GM21529 (cell line): ENCODE measurements at regions not wholly inside any gene's neighbourhood (a gene's known extent, or its start where the extent isn't known, plus 50 kb on each side); places are given as distances from the start of the nearest gene placed in this dataset.

Experiments used
- ATAC-seq: cut with Tn5 transposase; IDR thresholded peaks from one replicate; pipeline ENCODE4 v1.9.1; 2021; ENCODE audit not compliant: unreplicated experiment

- no peak for ATAC-seq
Observed at GRCh38 chr6:26149240-26149639, 62.0 kb downstream of the HFE start.

GRCh38 chr6:26152226-26153101 lies 65.2 kb downstream of the HFE start:
- ATAC-seq = no peak

- no peak for ATAC-seq
Observed at GRCh38 chr6:26155061-26155930, 68.1 kb downstream of the HFE start.

DNA sequence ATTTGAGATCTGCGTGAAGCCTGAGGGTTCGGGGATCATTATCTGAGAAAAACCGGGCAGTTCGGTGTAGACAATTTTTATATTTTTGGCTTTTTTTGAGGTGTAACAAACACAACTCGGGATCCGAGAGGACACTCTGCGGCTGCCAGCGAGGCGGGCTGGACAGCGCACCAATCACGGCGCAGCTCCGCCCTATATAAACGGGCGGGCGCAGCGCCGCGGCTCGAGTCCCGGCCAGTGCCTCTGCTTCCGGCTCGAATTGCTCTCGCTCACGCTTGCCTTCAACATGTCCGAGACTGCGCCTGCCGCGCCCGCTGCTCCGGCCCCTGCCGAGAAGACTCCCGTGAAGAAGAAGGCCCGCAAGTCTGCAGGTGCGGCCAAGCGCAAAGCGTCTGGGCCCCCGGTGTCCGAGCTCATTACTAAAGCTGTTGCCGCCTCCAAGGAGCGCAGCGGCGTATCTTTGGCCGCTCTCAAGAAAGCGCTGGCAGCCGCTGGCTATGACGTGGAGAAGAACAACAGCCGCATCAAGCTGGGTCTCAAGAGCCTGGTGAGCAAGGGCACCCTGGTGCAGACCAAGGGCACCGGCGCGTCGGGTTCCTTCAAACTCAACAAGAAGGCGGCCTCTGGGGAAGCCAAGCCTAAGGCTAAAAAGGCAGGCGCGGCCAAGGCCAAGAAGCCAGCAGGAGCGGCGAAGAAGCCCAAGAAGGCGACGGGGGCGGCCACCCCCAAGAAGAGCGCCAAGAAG lies 69.0 kb downstream of the HFE start:
- ATAC-seq = peak; percentile 54

DNA sequence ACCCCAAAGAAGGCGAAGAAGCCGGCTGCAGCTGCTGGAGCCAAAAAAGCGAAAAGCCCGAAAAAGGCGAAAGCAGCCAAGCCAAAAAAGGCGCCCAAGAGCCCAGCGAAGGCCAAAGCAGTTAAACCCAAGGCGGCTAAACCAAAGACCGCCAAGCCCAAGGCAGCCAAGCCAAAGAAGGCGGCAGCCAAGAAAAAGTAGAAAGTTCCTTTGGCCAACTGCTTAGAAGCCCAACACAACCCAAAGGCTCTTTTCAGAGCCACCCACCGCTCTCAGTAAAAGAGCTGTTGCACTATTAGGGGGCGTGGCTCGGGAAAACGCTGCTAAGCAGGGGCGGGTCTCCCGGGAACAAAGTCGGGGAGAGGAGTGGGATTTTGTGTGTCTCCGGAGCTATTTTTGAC lies 69.6 kb downstream of the HFE start:
- peak; percentile 14 for ATAC-seq

- ATAC-seq = peak; percentile 56
Observed at GRCh38 chr6:26157251-26158075, 70.2 kb downstream of the HFE start.

- ATAC-seq = no peak
Observed at GRCh38 chr6:26158076-26158580, 70.9 kb downstream of the HFE start.

- no peak for ATAC-seq
Observed at GRCh38 chr6:26158581-26159356, 71.5 kb downstream of the HFE start.

DNA sequence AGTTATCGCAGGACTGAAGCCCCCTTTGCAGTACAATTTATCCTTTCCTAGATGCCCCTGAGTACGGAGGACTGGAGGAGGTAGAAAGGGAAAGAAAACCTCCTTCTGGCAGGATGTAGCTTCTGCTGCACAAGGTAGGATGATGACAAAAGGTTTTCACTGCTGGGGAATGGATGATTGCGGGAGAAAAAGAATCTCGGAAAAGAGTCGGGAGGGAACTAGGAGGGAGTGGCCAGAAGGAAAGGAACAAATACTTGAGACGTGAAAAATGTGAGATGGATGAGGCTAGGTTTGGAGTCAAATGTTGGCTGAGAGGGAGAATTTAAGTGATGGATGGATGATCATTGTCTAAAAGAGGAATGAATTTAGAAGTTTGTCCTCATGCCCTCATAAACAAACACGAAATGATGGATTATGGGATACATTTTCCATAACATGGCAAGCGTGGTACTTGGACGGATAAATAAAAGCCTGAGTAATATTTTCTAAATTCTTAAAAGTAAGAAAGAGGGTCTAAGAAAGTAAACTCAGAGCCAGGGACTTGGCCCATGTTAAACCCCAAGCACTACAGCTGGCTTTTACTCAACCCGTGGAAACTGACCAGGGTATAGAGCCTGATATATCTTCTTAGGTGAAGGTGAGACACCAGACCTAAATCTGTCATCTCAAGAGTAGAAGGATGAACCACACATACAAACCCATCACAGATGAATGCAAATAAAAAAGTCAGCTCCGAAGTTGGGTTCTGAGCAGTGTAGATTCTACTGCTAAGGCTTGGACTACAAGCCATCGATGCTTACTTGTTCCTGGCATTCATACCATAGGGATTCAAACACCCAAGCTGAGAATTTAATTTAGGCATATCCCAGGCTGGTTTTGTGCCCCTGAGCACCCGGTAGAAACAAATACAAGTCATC lies 72.4 kb downstream of the HFE start:
- ATAC-seq = no peak

DNA sequence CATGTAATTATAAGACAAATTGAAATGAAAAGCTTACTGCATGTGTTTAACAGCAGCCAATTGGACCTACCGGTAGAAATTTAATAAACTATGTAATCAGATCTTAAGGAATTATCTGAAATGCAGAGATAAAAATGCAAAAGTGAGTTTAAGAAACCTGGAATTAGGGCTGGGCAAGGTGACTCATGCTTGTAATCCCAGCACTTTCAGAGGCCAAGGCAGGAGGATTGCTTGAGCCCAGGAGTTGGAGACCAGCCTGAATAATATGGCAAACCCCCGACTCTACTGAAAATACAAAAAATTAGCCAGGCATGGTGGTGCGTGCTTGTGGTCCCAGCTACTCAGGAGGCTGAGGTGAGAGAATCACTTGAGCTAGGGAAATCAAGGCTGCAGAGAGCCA lies 74.1 kb downstream of the HFE start:
- no peak for ATAC-seq

- ATAC-seq = no peak
Observed at GRCh38 chr6:26162399-26162798, 75.2 kb downstream of the HFE start.

DNA sequence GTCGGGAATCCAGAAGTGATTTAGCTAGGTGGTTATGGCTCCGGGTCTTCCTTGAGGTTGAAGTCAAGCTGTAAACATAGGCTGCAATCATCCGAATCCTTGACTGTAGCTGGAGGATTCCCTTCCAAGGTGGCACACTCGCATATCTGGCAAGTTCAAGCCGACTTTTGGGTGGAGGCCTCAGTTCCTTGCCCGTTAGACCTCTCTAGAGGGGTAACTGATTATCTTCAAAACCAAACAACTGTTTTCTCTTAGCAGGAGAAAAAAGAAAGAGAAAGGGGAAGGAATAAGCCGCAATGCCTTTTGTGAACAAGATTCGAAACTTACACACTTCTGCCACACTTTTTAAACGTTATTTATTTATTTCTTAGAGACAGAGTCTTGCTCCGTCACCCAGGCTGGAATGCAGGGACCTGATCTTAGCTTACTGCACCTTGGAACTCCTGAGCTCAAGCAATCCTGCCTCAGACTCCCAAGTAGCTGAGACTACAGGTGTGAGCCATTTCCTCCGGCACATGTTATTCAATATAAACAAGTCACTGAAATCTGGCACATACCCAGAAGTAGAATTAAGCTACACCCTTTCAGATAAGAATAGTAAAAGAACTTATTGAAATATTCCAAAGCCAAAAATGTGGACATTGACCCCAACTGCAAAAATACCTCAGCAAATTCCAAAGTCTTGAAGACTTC lies 76.3 kb downstream of the HFE start:
- no peak for ATAC-seq

DNA sequence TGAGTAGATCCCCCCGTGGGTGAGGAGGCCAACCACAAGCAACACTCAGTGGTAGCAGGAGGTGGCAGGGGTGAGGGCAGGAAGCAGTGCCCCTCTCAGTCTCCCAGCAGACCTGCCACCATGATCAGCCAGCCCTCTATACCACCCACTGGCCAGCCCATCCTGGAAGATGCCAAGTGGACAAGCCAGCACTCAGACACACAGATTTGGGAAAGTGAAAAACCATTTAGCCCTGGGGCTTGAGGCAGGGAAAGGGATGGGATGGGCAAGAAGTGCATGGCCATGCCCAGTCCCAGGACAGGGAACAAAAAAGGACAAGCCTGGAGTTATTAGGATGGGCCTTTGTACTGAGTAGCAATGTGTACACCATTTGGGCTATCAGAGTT lies 76.9 kb downstream of the HFE start:
- no peak for ATAC-seq

GRCh38 chr6:26165261-26165790 lies 78.1 kb downstream of the HFE start:
- no peak for ATAC-seq

- ATAC-seq = no peak
Observed at GRCh38 chr6:26170181-26170580, 83.0 kb downstream of the HFE start.

GRCh38 chr6:26170951-26171841 lies 84.0 kb downstream of the HFE start:
- ATAC-seq = no peak

DNA sequence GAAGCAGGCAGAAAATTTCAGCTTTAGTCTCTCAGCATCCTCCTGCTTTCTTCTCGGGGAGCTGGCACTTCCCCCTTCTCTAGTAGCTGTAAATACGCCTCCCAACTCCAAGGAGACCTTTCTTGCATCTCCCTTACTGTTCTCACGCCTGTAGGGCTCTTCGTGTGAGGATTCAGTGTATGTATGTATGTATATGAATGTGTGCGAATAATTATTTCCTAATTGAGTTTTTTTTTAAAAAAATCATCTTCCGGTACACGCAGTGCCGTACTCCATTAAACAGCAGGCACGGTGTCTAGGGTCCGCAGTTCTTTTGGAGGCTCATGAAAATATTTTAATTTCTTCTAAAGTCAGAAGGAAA lies 85.4 kb downstream of the HFE start:
- ATAC-seq = peak; percentile 13
